ENCODE measurements at regions not wholly inside any gene's neighbourhood (a gene's known extent, or its start where the extent isn't known, plus 50 kb on each side); places are given as distances from the start of the nearest gene placed in this dataset.

DNA sequence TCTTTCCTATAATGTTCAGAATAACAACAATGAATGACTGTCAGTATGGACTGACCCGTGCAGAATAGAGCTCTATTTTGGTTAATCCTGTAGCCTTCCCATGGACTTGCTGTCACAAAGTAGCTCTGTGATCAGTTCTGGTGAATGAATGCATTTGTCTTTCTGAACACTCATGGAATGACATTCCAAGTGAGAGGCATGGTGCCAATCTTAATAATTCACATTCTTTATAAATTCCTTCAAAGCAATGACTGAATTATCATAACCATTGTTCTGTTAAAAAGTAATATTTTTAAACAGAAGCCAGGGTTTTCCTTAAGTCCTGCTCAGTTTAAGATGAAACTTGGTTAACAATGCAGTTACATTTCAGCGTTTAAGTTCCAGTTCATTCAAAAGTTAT, 360.5 kb downstream of the ICE1 start:
- no peak overlapping the region for H3K4me3 ChIP-seq (ENCODE audit: low read depth, low read length)
- no peak for DNase-seq (ENCODE audit: low read depth)
- TF ChIP-seq, protein P1, sequence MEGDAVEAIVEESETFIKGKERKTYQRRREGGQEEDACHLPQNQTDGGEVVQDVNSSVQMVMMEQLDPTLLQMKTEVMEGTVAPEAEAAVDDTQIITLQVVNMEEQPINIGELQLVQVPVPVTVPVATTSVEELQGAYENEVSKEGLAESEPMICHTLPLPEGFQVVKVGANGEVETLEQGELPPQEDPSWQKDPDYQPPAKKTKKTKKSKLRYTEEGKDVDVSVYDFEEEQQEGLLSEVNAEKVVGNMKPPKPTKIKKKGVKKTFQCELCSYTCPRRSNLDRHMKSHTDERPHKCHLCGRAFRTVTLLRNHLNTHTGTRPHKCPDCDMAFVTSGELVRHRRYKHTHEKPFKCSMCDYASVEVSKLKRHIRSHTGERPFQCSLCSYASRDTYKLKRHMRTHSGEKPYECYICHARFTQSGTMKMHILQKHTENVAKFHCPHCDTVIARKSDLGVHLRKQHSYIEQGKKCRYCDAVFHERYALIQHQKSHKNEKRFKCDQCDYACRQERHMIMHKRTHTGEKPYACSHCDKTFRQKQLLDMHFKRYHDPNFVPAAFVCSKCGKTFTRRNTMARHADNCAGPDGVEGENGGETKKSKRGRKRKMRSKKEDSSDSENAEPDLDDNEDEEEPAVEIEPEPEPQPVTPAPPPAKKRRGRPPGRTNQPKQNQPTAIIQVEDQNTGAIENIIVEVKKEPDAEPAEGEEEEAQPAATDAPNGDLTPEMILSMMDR (IDR thresholded peaks at IDR 0.05; ENCODE audit: insufficient read depth, low read depth, low read length, missing control alignments): no peak

DNA sequence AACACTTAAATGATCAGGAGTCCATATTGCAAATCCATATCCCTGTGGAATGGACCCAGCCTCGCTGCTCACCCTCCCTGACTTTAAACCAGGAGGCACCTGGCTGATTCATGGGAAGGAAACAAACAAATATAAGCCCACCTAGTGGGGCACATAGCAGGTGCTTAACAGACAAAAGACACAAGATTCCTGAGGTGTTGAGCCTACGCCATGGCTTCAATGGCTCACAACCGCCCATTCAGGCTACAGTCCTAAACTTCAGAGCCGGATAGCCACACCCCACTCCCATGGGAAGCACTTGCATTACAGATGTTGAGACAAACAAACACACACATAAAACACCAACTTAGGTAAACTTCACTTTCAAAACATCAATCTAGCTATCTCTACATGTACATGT, 359.9 kb downstream of the ICE1 start:
- TF ChIP-seq, protein P1 (IDR thresholded peaks at IDR 0.05; ENCODE audit: insufficient read depth, low read depth, low read length, missing control alignments): no peak
- no peak for DNase-seq (ENCODE audit: low read depth)
- H3K4me3 ChIP-seq (ENCODE audit: low read depth, low read length): no peak overlapping the region

DNA sequence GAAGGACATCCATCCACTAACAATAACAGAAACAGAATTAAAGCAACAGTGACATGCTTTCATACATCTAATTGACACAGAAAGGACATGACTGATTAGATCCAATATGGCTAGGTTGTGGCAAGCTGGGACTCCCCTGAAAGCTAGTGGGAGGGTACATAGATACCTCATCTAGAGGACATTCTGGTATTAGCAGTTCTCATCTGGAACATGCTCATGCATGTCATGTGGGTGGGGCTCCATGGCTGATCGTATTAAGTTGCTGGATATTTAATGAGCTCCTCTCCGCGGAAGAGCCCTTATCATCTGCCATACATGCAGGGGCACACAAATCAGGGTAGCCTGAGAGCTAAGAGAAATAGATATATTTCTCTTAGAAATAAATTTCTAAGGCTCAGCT, 358.9 kb downstream of the ICE1 start:
- no peak for DNase-seq (ENCODE audit: low read depth)
- TF ChIP-seq, protein P1 (IDR thresholded peaks at IDR 0.05; ENCODE audit: insufficient read depth, low read depth, low read length, missing control alignments): no peak
- no peak overlapping the region for H3K4me3 ChIP-seq (ENCODE audit: low read depth, low read length)

DNA sequence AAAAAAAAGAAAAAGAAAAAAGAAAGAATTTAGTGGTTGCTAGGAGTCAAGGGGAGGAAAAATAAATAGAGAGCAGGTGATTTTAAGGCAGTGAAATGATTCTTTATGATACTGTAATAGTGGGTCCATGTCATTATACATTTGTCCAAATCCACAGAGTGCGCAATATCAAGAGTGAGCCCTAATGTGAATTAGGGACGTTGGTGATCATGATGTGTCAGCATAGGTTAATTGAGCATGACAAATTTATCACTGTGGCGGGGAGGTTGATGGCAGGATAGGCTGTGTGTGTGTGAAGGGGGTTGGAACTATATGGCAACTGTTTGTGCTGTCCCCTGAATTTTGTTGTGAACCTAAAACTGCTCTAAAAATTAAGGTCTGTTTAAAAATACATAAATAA, 357.8 kb downstream of the ICE1 start:
- no peak overlapping the region for H3K4me3 ChIP-seq (ENCODE audit: low read depth, low read length)
- TF ChIP-seq, protein P1 (IDR thresholded peaks at IDR 0.05; ENCODE audit: insufficient read depth, low read depth, low read length, missing control alignments): no peak
- no peak for DNase-seq (ENCODE audit: low read depth)

DNA sequence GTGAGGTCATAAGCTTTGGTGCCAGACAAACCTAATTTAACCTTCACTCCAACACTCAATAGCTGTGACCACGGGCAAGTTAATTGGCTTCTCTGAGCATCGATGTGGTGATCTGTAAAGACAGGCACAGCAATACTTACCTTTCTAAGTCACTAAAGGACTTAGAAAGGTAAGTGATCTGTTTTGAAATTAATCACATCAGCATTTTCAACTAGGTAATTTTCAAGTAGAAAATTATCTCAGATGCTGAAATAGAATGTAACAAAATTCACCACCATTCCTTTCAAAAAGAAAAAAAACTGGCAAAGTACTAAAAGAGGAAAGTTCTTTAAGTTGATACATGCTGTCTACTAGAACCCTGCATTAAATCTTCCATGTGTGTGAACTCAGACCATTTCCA, 354.5 kb downstream of the ICE1 start:
- DNase-seq (ENCODE audit: low read depth): no peak
- TF ChIP-seq, protein P1 (IDR thresholded peaks at IDR 0.05; ENCODE audit: insufficient read depth, low read depth, low read length, missing control alignments): no peak
- H3K4me3 ChIP-seq (ENCODE audit: low read depth, low read length): no peak overlapping the region

DNA sequence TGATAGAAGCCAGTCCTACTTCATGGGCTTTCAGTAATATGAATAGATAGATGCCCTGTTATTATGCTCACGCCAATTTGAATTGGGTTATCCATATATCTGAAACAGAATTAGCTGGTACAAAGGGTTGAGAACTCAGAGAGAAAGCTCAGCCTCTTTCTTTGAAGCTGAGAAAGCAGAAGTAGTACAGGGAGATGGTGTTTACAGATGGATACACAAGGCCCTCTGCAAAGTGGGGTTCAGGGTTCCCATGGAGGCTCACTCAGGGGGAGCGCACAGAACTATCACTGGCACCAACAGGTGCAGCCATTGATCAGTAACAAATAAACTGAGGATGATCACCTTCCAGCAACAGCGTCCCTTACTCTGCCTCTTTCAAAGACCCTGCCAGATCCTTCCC, 349.7 kb downstream of the ICE1 start:
- TF ChIP-seq, protein P1 (IDR thresholded peaks at IDR 0.05; ENCODE audit: insufficient read depth, low read depth, low read length, missing control alignments): no peak

DNA sequence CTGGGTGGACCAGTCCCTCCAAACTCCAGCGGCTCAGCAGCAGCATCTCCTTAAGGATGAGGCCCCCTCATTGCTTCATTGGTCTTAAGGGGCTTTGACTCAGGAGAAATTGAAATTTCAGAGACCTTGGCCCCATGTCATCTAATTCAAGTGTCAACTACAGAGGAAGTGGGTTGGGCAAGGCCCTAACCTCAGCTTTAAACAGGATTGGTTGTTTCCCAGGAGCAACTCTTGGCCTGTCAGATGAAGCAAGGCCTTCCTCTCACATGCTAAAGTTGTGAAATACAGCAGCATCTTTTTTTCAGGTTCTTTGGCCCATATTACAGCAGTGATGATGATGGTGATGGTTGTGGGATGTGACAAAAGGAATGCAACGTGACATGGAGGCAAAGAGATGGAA, 348.3 kb downstream of the ICE1 start:
- no peak for DNase-seq (ENCODE audit: low read depth)
- TF ChIP-seq, protein P1 (IDR thresholded peaks at IDR 0.05; ENCODE audit: insufficient read depth, low read depth, low read length, missing control alignments): no peak
- no peak overlapping the region for H3K4me3 ChIP-seq (ENCODE audit: low read depth, low read length)

More for the DNA sequence above, 349.7 kb downstream of the ICE1 start:
- no peak for DNase-seq (ENCODE audit: low read depth)
- H3K4me3 ChIP-seq (ENCODE audit: low read depth, low read length): no peak overlapping the region
